GM12878 (cell line): ENCODE measurements at regions not wholly inside any gene's neighbourhood (a gene's known extent, or its start where the extent isn't known, plus 50 kb on each side); places are given as distances from the start of the nearest gene placed in this dataset.

ENCODE experiments used
- BHLHE40 ChIP-seq, 2 experiments: fragments of 450-650 bp in 1 of 2; IDR thresholded peaks; 2 replicates each; pipeline ENCODE4 v1.6.1; 2011 to 2017; ENCODE audit warnings: low read depth in 2 of 2, borderline replicate concordance in 1 of 2, improper control_type of control experiment in 1 of 2, low read length in 1 of 2, mild to moderate bottlenecking in 1 of 2
- CREM ChIP-seq: IDR thresholded peaks from 2 replicates; pipeline ENCODE4 v1.6.1; 2014; ENCODE audit warnings: antibody characterized with exemption, low read depth
- HDAC2 ChIP-seq: fragments of 200-600 bp; sonication (generic); IDR thresholded peaks from 2 replicates; pipeline ENCODE4 v1.6.1; 2017
- HDAC6 ChIP-seq: fragments of 200-600 bp; sonication (generic); IDR thresholded peaks from one replicate; pipeline ENCODE4 v1.8.0; 2017; ENCODE audit warnings: antibody characterized with exemption; ENCODE audit not compliant: unreplicated experiment
- POLR2A ChIP-seq: IDR thresholded peaks from 2 replicates; pipeline ENCODE4 v1.6.1; 2011; ENCODE audit warnings: low read depth, mild to moderate bottlenecking, low read length
- TF ChIP-seq, protein P1 (sequence below), 3 experiments: IDR thresholded peaks in 2 of 3; conservative IDR thresholded peaks in 1 of 3; 2 replicates each; pipeline ENCODE4 v1.5.1; 2011; ENCODE audit warnings: low read depth in 3 of 3, low read length in 3 of 3, mild to moderate bottlenecking in 3 of 3, control low read depth in 2 of 3, moderate library complexity in 2 of 3, inconsistent platforms in 1 of 3, mixed read lengths in 1 of 3; ENCODE audit not compliant: control insufficient read depth in 2 of 3, insufficient read depth in 1 of 3; ENCODE audit errors: extremely low read depth in 1 of 3

DNA sequence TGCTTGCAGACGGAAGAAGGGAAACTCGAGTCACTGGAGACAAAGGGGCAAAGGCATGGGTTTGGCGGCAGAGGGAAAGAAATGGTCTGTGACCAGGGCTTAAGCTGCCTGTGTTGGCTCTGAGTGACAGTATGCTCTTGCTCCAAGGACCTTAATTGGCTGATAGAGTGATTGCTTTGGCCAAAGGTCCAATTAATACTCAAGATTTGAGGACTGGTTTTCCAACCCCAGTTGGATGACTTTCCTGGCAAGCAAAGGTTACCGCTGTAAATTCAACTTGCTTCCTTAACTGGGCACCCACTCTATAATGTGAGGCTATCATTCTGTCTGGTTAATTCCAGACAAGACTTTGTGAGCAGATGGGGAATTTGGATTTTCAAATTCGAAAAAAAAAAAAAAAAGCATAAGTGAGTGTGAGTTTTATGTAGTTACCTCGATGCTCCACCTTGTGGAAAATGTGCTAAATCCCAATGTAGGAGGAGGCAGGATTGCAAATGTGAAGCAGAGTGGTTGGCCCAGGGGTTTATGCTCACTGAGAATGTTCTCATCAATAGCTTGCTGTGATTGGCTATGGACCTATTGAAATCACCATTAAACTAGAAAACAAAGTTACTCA lies 150.7 kb upstream of the GMDS start:
- TF ChIP-seq POLR2A (no peak), HDAC2 (no peak), HDAC6 (no peak), CREM (no peak), BHLHE40 (IDR thresholded peaks at IDR 0.05; ENCODE audit: borderline replicate concordance in 1 of 2, low read depth in 2 of 2, low read length in 1 of 2) (no peak)
- TF ChIP-seq, protein P1, sequence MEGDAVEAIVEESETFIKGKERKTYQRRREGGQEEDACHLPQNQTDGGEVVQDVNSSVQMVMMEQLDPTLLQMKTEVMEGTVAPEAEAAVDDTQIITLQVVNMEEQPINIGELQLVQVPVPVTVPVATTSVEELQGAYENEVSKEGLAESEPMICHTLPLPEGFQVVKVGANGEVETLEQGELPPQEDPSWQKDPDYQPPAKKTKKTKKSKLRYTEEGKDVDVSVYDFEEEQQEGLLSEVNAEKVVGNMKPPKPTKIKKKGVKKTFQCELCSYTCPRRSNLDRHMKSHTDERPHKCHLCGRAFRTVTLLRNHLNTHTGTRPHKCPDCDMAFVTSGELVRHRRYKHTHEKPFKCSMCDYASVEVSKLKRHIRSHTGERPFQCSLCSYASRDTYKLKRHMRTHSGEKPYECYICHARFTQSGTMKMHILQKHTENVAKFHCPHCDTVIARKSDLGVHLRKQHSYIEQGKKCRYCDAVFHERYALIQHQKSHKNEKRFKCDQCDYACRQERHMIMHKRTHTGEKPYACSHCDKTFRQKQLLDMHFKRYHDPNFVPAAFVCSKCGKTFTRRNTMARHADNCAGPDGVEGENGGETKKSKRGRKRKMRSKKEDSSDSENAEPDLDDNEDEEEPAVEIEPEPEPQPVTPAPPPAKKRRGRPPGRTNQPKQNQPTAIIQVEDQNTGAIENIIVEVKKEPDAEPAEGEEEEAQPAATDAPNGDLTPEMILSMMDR (IDR thresholded peaks at IDR 0.05 in 2 of 3, conservative IDR thresholded peaks at IDR 0.05 in 1 of 3; ENCODE audit: control insufficient read depth in 2 of 3, extremely low read depth in 1 of 3, insufficient read depth in 1 of 3, low read depth in 3 of 3, low read length in 3 of 3): no peak
